Activated naive CD4-positive, alpha-beta T cell treated with anti-CD3 and anti-CD28 coated beads, Interleukin-2, amount 50 U/mL, for 24 hours (primary cell): ENCODE measurements at regions not wholly inside any gene's neighbourhood (a gene's known extent, or its start where the extent isn't known, plus 50 kb on each side); places are given as distances from the start of the nearest gene placed in this dataset.

Experiments used
- H3K27ac Mint-ChIP-seq: one replicate; pipeline ENCODE4 v1.8.0; 2021; ENCODE audit warnings: mild to moderate bottlenecking, mixed read lengths
- H3K27me3 Mint-ChIP-seq: one replicate; pipeline ENCODE4 v1.8.0; 2021; ENCODE audit warnings: mixed read lengths
- H3K36me3 Mint-ChIP-seq: one replicate; pipeline ENCODE4 v1.8.0; 2021; ENCODE audit warnings: mixed read lengths
- H3K4me1 Mint-ChIP-seq: one replicate; pipeline ENCODE4 v1.8.0; 2021; ENCODE audit warnings: mixed read lengths
- H3K4me3 Mint-ChIP-seq: one replicate; pipeline ENCODE4 v1.8.0; 2021; ENCODE audit warnings: mild to moderate bottlenecking, mixed read lengths
- H3K9me3 Mint-ChIP-seq: one replicate; pipeline ENCODE4 v1.8.0; 2021; ENCODE audit warnings: mixed read lengths

- Mint-ChIP-seq H3K9me3 (no peaks in the 10 kb centered on the region), H3K4me1 (peaks cover 15% of the 10 kb centered on the region), H3K27ac (no peak overlapping the region), H3K36me3 (no peaks in the 10 kb centered on the region), H3K4me3 (no peak overlapping the region), H3K27me3 (no peaks in the 10 kb centered on the region)
Measured at GRCh38 chr3:153320585-153321128, 158.6 kb downstream of the RAP2B start.

- Mint-ChIP-seq H3K9me3 (no peaks in the 10 kb centered on the region), H3K27ac (no peak overlapping the region), H3K36me3 (no peaks in the 10 kb centered on the region), H3K27me3 (no peaks in the 10 kb centered on the region), H3K4me3 (no peak overlapping the region), H3K4me1 (peaks cover 5% of the 10 kb centered on the region)
Measured at GRCh38 chr3:153328690-153329089, 166.7 kb downstream of the RAP2B start.

- H3K4me1 Mint-ChIP-seq = peaks cover 5% of the 10 kb centered on the region
Measured at GRCh38 chr3:153330901-153331300, 168.9 kb downstream of the RAP2B start.

GRCh38 chr3:153331676-153332075, 169.7 kb downstream of the RAP2B start:
- Mint-ChIP-seq H3K27me3 (no peaks in the 10 kb centered on the region), H3K27ac (no peak overlapping the region), H3K36me3 (no peaks in the 10 kb centered on the region), H3K4me1 (peaks cover 5% of the 10 kb centered on the region), H3K4me3 (no peak overlapping the region), H3K9me3 (no peaks in the 10 kb centered on the region)

More at GRCh38 chr3:153330901-153331300, 168.9 kb downstream of the RAP2B start:
- no peaks in the 10 kb centered on the region for H3K9me3 Mint-ChIP-seq
- no peak overlapping the region for H3K4me3 Mint-ChIP-seq
- no peak overlapping the region for H3K27ac Mint-ChIP-seq
- H3K36me3 Mint-ChIP-seq = no peaks in the 10 kb centered on the region
- H3K27me3 Mint-ChIP-seq = no peaks in the 10 kb centered on the region

- Mint-ChIP-seq H3K4me1 (peaks cover 5% of the 10 kb centered on the region), H3K27me3 (no peaks in the 10 kb centered on the region), H3K4me3 (no peak overlapping the region), H3K9me3 (no peaks in the 10 kb centered on the region), H3K36me3 (no peaks in the 10 kb centered on the region), H3K27ac (no peak overlapping the region)
Measured at GRCh38 chr3:153334558-153334957, 172.5 kb downstream of the RAP2B start.

GRCh38 chr3:153337369-153337768, 175.3 kb downstream of the RAP2B start:
- Mint-ChIP-seq H3K36me3 (no peaks in the 10 kb centered on the region), H3K4me3 (no peak overlapping the region), H3K27ac (no peak overlapping the region), H3K27me3 (no peaks in the 10 kb centered on the region), H3K9me3 (no peaks in the 10 kb centered on the region), H3K4me1 (peaks cover 5% of the 10 kb centered on the region)

- no peak overlapping the region for H3K27ac Mint-ChIP-seq
- H3K4me1 Mint-ChIP-seq = no peaks in the 10 kb centered on the region
- no peaks in the 10 kb centered on the region for H3K27me3 Mint-ChIP-seq
- H3K9me3 Mint-ChIP-seq = no peaks in the 10 kb centered on the region
- H3K36me3 Mint-ChIP-seq = no peaks in the 10 kb centered on the region
- no peak overlapping the region for H3K4me3 Mint-ChIP-seq
Measured at GRCh38 chr3:153338487-153338886, 176.5 kb downstream of the RAP2B start.

GRCh38 chr3:153339065-153339464, 177.0 kb downstream of the RAP2B start:
- no peaks in the 10 kb centered on the region for H3K27me3 Mint-ChIP-seq
- H3K36me3 Mint-ChIP-seq = no peaks in the 10 kb centered on the region
- no peaks in the 10 kb centered on the region for H3K9me3 Mint-ChIP-seq
- H3K4me1 Mint-ChIP-seq = no peaks in the 10 kb centered on the region
- H3K27ac Mint-ChIP-seq = no peak overlapping the region
- no peak overlapping the region for H3K4me3 Mint-ChIP-seq

GRCh38 chr3:153343988-153344782, 182.2 kb downstream of the RAP2B start:
- no peak overlapping the region for H3K27ac Mint-ChIP-seq
- no peaks in the 10 kb centered on the region for H3K36me3 Mint-ChIP-seq
- H3K4me1 Mint-ChIP-seq = no peaks in the 10 kb centered on the region
- no peaks in the 10 kb centered on the region for H3K9me3 Mint-ChIP-seq
- H3K4me3 Mint-ChIP-seq = no peak overlapping the region
- no peaks in the 10 kb centered on the region for H3K27me3 Mint-ChIP-seq

GRCh38 chr3:153348457-153349107, 186.6 kb downstream of the RAP2B start:
- Mint-ChIP-seq H3K27ac (no peak overlapping the region), H3K4me1 (no peaks in the 10 kb centered on the region), H3K9me3 (no peaks in the 10 kb centered on the region), H3K36me3 (no peaks in the 10 kb centered on the region), H3K27me3 (no peaks in the 10 kb centered on the region), H3K4me3 (no peak overlapping the region)

GRCh38 chr3:153349108-153349499, 187.1 kb downstream of the RAP2B start:
- Mint-ChIP-seq H3K27ac (no peak overlapping the region), H3K27me3 (no peaks in the 10 kb centered on the region), H3K4me3 (no peak overlapping the region), H3K4me1 (no peaks in the 10 kb centered on the region), H3K9me3 (no peaks in the 10 kb centered on the region), H3K36me3 (no peaks in the 10 kb centered on the region)

GRCh38 chr3:153350420-153350819, 188.4 kb downstream of the RAP2B start:
- Mint-ChIP-seq H3K4me3 (no peak overlapping the region), H3K4me1 (no peaks in the 10 kb centered on the region), H3K36me3 (no peaks in the 10 kb centered on the region), H3K9me3 (no peaks in the 10 kb centered on the region), H3K27me3 (no peaks in the 10 kb centered on the region), H3K27ac (no peak overlapping the region)

- Mint-ChIP-seq H3K27me3 (no peaks in the 10 kb centered on the region), H3K27ac (no peak overlapping the region), H3K36me3 (no peaks in the 10 kb centered on the region), H3K4me3 (no peak overlapping the region), H3K4me1 (no peaks in the 10 kb centered on the region), H3K9me3 (no peaks in the 10 kb centered on the region)
Measured at GRCh38 chr3:153354641-153355040, 192.6 kb downstream of the RAP2B start.

- Mint-ChIP-seq H3K27me3 (no peaks in the 10 kb centered on the region), H3K27ac (no peak overlapping the region), H3K36me3 (no peaks in the 10 kb centered on the region), H3K4me1 (no peaks in the 10 kb centered on the region), H3K9me3 (no peaks in the 10 kb centered on the region), H3K4me3 (no peak overlapping the region)
Measured at GRCh38 chr3:153355559-153355958, 193.5 kb downstream of the RAP2B start.

- H3K27ac Mint-ChIP-seq = no peak overlapping the region
- no peaks in the 10 kb centered on the region for H3K9me3 Mint-ChIP-seq
- H3K27me3 Mint-ChIP-seq = no peaks in the 10 kb centered on the region
- H3K36me3 Mint-ChIP-seq = no peaks in the 10 kb centered on the region
- H3K4me3 Mint-ChIP-seq = no peak overlapping the region
- H3K4me1 Mint-ChIP-seq = no peaks in the 10 kb centered on the region
Measured at GRCh38 chr3:153356908-153357307, 194.9 kb downstream of the RAP2B start.

GRCh38 chr3:153357436-153357835, 195.4 kb downstream of the RAP2B start:
- Mint-ChIP-seq H3K4me1 (no peaks in the 10 kb centered on the region), H3K4me3 (no peak overlapping the region), H3K27ac (no peak overlapping the region), H3K27me3 (no peaks in the 10 kb centered on the region), H3K9me3 (no peaks in the 10 kb centered on the region), H3K36me3 (no peaks in the 10 kb centered on the region)
